ENCODE measurements at regions not wholly inside any gene's neighbourhood (a gene's known extent, or its start where the extent isn't known, plus 50 kb on each side); places are given as distances from the start of the nearest gene placed in this dataset.

DNA sequence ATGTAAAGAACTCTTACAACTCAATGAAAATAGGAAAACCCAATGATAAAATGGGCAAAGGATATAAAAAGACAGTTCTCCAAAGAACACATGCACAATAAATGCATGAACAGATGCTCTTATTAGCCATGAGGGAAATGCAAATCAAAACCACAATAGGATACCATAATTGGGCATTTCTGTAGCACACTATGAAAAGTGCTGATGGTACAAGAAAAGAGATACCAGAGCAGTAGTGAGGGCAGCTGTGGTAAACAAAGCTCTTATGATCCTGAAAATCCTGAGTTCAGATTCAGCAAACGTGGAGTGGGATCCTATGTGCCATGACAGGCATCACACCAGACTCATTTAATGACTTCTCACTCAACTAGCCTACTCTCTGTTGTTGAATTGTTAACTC lies 96.7 kb upstream of the SLC25A13 start:
- DNase-seq (ENCODE audit: low spot score) = no peak
- intact Hi-C loops (cut with DNase I) = no loop called here

DNA sequence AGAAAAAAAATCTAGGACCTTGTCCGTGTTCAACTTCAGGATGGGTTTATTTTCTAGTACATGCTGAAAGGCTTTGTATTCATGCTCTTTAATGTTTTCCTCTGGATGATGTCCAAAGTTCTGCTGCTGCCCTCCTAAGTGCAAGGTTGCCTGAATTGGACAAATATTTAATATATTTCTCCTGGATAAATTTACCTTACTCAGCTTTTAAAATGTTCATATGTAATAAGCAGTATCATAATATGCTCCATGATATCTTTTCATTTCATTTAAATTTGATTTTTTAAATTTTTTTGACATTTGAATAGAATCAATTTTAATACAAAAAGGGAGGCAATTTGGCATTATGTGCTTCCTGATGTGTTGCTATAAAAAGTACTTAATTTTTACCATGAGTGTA lies 95.9 kb upstream of the SLC25A13 start:
- intact Hi-C loops (cut with DNase I) = no loop called here
- DNase-seq (ENCODE audit: low spot score) = no peak

DNA sequence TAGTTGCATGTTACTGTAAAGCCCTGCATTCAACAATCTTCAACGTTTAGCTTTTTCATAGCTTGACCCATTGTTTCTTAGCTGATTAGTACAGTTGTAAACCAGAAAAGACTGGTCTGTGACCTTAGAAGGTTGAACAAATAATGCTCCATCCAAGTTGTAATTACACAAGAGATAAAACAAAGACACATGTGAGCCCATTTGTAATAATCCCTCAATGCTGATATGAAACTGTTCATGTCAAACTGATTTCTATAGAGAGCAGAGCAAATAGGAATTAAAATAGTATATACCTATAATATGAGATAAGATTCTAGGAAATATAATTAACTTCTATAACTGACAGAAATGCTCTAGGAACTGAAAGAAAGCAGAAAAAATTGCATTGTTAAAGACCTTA lies 94.7 kb upstream of the SLC25A13 start:
- no peak for DNase-seq (ENCODE audit: low spot score)
- intact Hi-C loops (cut with DNase I) = no loop called here

DNA sequence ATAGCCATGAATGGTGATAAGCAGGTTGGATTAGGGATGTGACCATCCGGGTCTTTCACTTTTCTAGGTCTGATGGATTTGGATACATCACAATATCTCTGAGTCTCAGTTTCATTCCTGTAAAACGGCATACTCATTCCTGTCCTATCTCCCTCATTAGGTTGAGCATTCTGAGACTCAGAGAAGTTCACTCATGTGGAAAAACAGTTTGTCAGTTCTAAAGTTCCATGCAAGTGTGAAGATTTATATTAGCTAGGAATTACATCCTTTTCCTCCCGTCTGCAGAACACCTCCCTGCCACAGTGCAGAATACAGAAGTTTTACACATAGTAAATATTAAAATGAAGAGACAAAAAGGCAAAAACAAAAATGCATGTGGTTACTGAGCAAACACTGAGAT lies 94.2 kb upstream of the SLC25A13 start:
- intact Hi-C loops (cut with DNase I) = no loop called here
- DNase-seq (ENCODE audit: low spot score) = no peak

DNA sequence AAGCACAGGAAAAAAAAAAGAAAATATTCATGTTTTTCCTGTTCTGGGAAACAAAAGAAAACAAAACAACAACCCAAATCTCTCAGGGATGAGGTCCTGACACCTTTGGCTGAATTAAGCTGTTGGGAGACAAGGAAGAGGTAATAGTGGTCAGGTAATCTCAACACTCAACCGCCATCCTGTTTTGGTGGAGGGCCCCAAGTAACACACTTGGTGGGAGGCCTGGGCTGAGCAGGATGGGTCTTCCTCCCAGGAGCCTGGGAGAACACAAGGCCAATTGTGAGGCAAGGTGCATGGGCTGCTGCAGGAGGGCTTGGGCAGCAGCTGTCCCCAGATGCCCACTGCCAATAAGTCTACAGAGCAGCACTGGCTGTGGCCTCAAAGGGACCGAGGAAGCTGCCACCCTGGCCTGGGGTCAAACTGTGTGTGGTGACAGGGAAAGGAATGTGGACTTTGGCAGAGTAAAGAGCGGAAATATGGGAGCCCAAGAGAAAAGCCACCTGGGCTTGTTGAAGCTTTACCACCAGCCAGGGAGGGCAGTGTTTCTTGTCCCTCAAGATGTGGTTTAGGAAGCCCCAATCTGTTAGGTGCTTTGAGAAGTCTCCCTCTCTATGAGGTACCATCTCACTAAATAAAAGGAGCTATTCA lies 93.5 kb upstream of the SLC25A13 start:
- intact Hi-C loops (cut with DNase I) = no loop called here
- no peak for DNase-seq (ENCODE audit: low spot score)

DNA sequence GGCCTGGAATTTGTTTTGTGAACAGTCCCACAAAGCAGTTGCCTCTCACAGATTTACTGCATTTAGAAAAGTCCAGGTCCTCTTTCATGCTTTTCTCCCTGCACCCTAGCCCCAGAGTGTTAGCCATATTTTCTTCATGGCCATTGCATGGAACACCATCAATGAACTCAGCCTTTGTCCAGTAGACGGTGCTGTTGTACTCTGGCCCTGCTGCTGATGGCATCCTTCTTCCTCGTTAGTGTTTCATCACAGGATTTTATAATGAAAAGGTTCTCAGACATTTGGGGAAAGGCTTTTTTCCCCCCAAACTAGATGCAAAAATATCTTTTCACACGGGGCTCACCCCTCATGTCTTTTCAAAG lies 93.0 kb upstream of the SLC25A13 start:
- intact Hi-C loops (cut with DNase I) = no loop called here
- no peak for DNase-seq (ENCODE audit: low spot score)

DNA sequence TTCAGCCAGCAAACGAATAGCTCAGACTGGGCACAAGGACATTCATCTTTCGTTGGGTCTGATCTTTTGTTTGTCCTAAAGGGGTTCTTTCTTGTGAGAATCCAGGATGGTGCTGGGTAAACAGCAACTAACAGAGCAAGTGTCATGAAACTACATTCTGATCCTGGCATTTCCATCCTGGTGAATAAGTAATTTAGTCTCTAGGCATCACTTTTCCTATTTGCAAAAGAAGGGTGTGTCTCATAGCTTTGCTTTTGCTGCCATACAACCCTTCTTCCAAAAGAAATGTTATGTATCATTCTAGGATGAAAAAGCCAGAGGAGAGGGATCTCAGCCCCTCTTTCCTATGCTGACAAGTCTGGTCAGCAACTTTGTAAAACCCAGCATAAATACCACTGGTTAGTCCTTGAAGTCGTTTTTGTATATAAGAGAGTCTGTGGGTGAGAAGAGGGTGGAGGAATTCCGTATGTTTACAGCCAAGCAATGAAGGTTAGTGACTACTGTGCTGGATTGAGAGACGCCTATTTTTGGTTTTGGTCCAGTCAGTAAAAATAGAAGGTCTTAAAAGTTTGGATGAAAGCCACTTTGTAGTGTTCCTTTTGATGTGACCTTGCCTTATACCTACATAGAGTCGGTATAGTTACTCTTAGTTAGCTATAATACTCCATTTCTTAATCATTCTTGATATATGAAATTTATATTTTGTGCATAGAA lies 88.4 kb upstream of the SLC25A13 start:
- no peak for DNase-seq (ENCODE audit: low spot score)
- intact Hi-C loops (cut with DNase I) = no loop called here

DNA sequence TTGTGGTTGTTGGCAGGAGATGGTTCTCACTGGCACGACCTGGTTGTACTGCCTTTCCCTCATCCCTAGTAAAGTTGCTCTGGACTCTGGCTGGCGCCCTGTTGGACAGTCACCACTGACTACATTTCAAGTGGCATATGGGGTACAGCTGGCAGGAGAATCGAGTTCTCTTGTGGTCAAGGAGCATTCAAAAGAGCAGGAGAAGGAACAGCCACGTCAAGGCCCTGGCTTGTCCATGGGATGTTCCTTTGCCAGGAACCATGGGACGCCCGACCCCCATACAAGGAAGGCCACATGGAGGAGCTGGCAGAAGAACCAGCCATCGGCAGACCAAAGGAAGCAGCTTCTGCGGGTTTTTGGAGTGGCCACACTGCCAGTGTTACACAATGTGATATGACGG lies 87.0 kb upstream of the SLC25A13 start:
- DNase-seq (ENCODE audit: low spot score) = no peak
- intact Hi-C loops (cut with DNase I) = no loop called here

DNA sequence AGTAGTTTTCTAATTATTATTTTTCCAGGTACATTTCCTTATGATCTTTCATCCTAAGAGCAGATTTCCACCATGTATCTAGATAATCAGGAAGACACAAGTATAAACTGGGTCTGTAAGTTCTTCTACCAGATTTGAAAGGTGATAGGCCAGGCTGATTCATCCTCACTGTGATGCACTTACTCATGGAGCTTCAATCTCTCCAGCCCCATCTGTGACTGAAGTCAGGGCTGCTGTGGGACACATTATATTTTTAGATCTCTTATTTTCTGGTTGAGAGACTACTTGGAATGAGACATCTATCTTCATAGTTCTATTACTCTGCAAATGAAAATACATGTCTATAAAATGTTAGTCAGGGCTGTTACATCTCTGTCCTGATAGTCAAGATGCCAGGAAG lies 85.5 kb upstream of the SLC25A13 start:
- DNase-seq (ENCODE audit: low spot score) = no peak
- intact Hi-C loops (cut with DNase I) = no loop called here

DNA sequence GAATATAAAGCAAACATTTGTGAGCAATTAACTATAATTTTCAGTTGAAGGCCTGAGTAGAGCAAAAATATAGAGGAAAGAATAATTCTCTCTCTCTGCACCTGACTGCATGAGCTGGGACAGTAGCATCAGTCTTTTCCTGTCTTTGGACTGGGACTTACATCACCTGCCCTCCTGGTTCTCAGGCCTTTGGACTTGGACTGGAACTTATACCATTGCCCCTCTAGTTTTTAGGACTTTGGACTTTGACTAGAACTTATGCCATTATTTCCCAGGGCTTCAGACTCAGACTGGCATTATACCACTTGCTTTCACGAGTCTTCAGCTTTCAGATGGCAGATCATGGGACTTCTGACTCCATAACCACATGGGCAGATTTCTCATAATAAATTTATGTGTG lies 81.0 kb upstream of the SLC25A13 start:
- intact Hi-C loops (cut with DNase I) = no loop called here
- no peak for DNase-seq (ENCODE audit: low spot score)

DNA sequence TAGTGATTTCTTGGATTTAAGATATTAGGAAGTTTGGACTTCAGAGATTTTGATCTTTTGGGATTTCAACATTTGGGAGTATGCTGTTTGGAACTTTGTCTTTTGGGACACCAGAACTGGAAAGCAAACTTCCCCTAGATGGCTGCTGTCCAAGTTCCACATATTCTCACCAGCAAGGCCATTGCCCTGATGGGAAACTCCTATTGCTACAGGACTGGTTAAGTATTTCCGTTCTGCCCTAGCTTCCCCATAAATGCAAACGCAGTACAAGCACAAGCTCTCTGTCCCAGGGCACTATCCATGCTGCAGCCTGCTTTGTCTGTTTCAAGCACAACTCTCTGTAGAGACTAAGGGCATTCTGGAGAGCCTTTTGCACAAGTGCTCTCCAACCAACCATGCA lies 79.3 kb upstream of the SLC25A13 start:
- intact Hi-C loops (cut with DNase I) = no loop called here
- no peak for DNase-seq (ENCODE audit: low spot score)

DNA sequence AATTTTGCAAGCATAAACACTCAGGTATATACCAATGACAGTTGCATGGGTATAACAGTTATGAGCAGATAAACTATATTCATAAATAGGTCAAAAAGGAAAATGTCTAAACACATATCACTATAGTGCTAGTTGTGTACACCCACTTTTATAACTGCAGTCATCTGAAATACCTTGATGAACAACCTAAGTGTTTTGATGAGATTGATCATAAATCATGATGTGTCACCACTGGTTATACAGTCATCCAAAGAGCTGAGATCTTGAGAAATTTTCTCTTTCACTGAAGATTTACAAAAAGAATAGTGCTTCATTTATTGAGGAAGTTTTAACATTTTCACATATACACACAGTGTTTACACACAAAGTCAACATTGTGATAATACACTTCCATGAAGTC lies 78.6 kb upstream of the SLC25A13 start:
- intact Hi-C loops (cut with DNase I) = no loop called here
- no peak for DNase-seq (ENCODE audit: low spot score)

DNA sequence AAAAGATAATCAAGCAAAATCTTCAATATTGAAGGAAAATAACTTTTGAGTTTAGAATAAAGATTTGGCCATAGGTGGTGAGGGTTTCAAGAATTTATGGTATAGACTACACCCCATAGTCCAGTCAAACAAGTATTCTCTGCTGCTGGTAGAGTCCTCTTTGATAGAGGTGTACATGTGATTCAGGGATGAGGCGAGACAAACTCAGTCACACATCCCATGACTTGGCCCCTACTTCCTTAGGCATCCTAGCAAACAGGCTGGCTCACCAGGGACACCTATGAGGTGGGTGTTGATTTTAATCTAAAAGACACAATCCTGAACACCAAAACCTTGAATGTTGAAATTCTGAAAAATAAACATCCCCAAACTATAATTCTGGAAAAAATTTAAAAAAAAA lies 78.1 kb upstream of the SLC25A13 start:
- no peak for DNase-seq (ENCODE audit: low spot score)
- intact Hi-C loops (cut with DNase I) = no loop called here

DNA sequence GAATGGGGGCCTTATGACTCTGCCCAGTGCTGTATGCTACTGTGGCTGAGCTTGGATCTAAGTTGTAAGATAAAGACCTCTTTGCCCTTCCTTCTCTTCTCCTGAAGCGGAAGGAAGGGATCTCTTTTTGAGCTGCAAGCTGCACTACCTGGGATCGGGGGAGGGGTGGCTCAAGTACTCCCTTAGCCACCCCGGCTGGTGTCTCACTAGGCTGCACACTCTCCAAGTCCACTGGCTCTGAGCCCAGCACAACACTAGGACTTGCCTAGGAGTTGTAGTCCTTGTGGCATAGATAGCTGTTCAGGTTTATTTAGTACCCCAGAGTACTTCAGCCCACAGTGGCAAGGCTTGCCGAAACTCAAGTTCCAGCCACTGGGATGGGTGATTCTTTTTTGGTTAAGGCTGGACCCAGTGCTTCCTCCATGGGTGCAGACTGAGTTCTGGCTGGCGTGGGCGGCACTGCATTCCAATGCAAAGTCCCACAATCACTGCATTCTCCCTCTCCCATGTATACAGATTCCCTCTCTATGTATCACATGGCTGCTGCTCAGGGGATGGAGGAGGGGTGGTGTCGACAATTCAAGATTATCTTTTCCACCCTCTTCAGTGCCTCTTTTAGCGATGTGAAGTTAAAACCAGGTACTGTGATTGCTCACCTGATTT lies 76.2 kb upstream of the SLC25A13 start:
- DNase-seq (ENCODE audit: low spot score) = no peak
- intact Hi-C loops (cut with DNase I) = no loop called here

DNA sequence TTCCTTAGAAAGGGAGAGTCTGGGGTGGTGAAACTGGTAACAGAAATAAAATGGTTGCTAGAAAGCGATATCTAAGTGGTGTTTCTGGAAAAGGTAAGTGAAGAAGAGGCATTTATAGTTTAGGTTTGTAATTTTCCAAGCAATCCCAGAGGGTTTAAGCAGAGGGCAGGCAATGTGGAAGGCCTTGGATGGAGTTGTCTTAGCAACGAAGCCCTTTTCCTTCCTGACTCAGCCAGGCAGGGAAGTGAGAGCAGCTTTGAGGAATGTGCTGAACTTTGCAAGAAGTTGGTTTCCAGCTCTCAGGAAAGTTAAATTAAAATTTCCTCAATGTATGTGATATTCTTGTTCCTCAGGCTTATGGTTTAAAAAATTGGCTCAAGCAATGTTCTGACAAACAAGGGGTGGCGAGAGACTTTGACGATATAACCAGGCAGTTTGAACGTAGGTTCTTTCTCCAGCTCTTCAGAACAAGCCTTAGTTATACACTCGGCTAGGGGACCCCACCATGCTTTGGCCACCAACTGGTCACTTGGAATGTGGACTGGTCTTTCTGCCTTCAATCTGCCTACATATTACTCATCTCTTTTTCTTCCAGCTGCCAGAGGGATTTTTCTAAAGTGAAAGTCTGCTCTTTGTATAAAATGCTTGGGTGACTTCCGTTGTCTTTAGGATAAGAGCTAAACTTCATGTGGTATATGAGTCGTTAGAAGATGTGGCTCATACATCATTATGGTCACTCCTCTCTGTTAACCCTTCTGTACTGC lies 66.9 kb upstream of the SLC25A13 start:
- intact Hi-C loops (cut with DNase I) = no loop called here
- DNase-seq (ENCODE audit: low spot score) = no peak

DNA sequence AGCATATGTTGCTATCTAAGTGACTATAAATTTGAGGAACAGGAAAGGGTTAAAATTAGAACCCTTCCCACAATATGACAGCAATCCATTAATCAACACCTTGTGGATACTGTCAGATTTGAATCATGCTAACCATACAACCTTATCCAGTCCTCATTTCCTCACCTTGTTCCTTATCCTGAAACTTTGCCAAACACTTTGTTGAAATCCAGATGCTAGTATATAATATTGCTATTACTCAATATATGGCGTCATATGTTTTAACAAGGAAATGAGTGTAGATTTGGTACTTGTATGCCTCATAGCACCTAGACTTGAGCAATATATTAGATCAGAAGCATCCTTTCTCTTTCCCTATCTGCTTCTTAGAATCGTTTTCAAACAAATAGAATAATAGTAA lies 66.3 kb upstream of the SLC25A13 start:
- intact Hi-C loops (cut with DNase I) = no loop called here
- no peak for DNase-seq (ENCODE audit: low spot score)

DNA sequence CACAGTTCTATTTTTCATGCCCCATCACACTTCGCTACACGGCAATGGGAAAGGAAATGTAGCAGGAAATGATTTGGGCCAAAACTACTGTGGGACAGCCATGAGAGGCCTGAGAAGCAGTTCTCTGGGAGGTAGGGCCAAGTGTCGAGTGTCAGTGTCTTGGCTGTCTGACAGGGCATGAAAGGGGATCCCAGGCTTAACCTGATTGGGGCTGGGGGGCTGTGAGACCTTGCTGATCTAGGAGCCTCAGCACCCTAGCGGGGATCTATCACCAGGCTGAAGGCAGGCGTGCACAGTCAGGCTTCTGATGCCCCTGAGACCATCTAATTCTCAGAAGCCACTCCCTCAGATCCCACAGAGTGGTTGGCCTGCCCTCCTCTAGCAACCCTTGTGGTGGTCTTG lies 58.2 kb upstream of the SLC25A13 start:
- no peak for DNase-seq (ENCODE audit: low spot score)
- intact Hi-C loops (cut with DNase I) = no loop called here

DNA sequence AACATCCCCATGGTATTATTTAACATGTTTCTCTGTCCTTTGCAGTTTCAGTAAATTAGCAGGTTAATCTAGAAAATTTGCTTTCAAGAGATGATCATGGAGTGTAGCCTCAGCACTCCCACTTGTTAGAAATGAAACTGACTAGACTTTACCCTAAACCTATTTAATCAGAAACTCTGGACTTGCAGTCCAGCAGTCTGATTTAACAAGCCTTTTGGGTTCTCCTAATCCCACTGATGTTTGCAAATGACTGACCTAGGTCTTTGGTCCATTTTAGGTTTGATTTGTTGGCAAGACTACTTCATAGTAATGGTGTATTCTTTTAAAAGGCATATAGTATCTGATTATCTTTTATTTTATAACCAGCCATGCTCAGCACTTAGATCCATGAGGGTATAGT lies 55.5 kb upstream of the SLC25A13 start:
- intact Hi-C loops (cut with DNase I) = no loop called here
- no peak for DNase-seq (ENCODE audit: low spot score)
